Spinal cord (tissue), 9 donors: ENCODE measurements at regions not wholly inside any gene's neighbourhood (a gene's known extent, or its start where the extent isn't known, plus 50 kb on each side); places are given as distances from the start of the nearest gene placed in this dataset.

ENCODE experiments used
- DNase-seq, 6 donors: peaks; one replicate each; pipeline versions ENCODE4 v3.0.0 to v3.0.0-alpha.2; 2013 to 2015; ENCODE audit warnings: low spot score in 6 of 6, low read depth in 4 of 6
- H3K27ac ChIP-seq: one replicate; pipeline ENCODE4 v1.5.1; 2013; ENCODE audit warnings: low read depth, low read length, control low read depth
- H3K27me3 ChIP-seq: one replicate; pipeline ENCODE4 v1.6.1; 2013; ENCODE audit warnings: low read length; ENCODE audit not compliant: control insufficient read depth, insufficient read depth
- H3K36me3 ChIP-seq: one replicate; pipeline ENCODE4 v1.6.1; 2013; ENCODE audit warnings: low read length; ENCODE audit not compliant: control insufficient read depth, insufficient read depth
- H3K4me1 ChIP-seq: one replicate; pipeline ENCODE4 v1.6.1; 2013; ENCODE audit warnings: low read length; ENCODE audit not compliant: control insufficient read depth, insufficient read depth
- H3K4me3 ChIP-seq: one replicate; pipeline ENCODE4 v1.5.1; 2013; ENCODE audit warnings: low read depth, low read length, control low read depth
- H3K9me3 ChIP-seq: one replicate; pipeline ENCODE4 v1.6.1; 2013; ENCODE audit warnings: low read length; ENCODE audit not compliant: control insufficient read depth, insufficient read depth
- WGBS: methylation state at CpG from one replicate; pipeline ENCODE4 v1.1.5; 2013; ENCODE audit warnings: missing lambda C conversion rate; ENCODE audit not compliant: insufficient coverage; 5-methylcytosine and 5-hydroxymethylcytosine counted together
- donor health status: healthy.

- no peak overlapping the region for H3K27ac ChIP-seq
- H3K36me3 ChIP-seq: no peaks in the 10 kb centered on the region
- peaks cover 5% of the 10 kb centered on the region for H3K4me1 ChIP-seq
- WGBS: no CpG with 5 or more reads among the region's 1 CpG
- H3K27me3 ChIP-seq: no peaks in the 10 kb centered on the region
- DNase-seq: no peak
- H3K4me3 ChIP-seq: no peak overlapping the region
- H3K9me3 ChIP-seq: no peaks in the 10 kb centered on the region
Observed at GRCh38 chr9:82670726-82671125, 392.2 kb downstream of the RASEF start.

- no peak overlapping the region for H3K4me3 ChIP-seq
- 100% methylated on average over 1 of the region's 1 CpG for WGBS
Observed at GRCh38 chr9:82673201-82673600, 389.7 kb downstream of the RASEF start.

GRCh38 chr9:82673919-82674318 is 389.0 kb downstream of the RASEF start:
- peak in 2 of 6 donors; percentile 4 to 79 for DNase-seq
- peaks cover 4% of the 10 kb centered on the region for H3K4me1 ChIP-seq
- no CpG with 5 or more reads among the region's 3 CpGs for WGBS
- no peaks in the 10 kb centered on the region for H3K9me3 ChIP-seq
- H3K36me3 ChIP-seq: no peaks in the 10 kb centered on the region
- H3K27ac ChIP-seq: no peak overlapping the region
- H3K4me3 ChIP-seq: no peak overlapping the region
- no peaks in the 10 kb centered on the region for H3K27me3 ChIP-seq

More at GRCh38 chr9:82673201-82673600, 389.7 kb downstream of the RASEF start:
- Histone ChIP-seq H3K27me3 (no peaks in the 10 kb centered on the region), H3K36me3 (no peaks in the 10 kb centered on the region), H3K27ac (no peak overlapping the region), H3K9me3 (no peaks in the 10 kb centered on the region), H3K4me1 (peaks cover 5% of the 10 kb centered on the region)
- no peak for DNase-seq

GRCh38 chr9:82675102-82675501 is 387.8 kb downstream of the RASEF start:
- Histone ChIP-seq H3K4me3 (no peak overlapping the region), H3K36me3 (no peaks in the 10 kb centered on the region), H3K4me1 (no peaks in the 10 kb centered on the region), H3K27ac (no peak overlapping the region), H3K9me3 (no peaks in the 10 kb centered on the region), H3K27me3 (no peaks in the 10 kb centered on the region)
- WGBS: no CpG with 5 or more reads among the region's 4 CpGs
- DNase-seq: no peak

GRCh38 chr9:82675605-82676004 is 387.3 kb downstream of the RASEF start:
- no peaks in the 10 kb centered on the region for H3K36me3 ChIP-seq
- H3K4me3 ChIP-seq: no peak overlapping the region
- no CpG with 5 or more reads among the region's 2 CpGs for WGBS
- H3K27me3 ChIP-seq: no peaks in the 10 kb centered on the region
- peak in 1 of 6 donors; percentile 37 for DNase-seq
- H3K9me3 ChIP-seq: no peaks in the 10 kb centered on the region
- H3K27ac ChIP-seq: no peak overlapping the region
- no peaks in the 10 kb centered on the region for H3K4me1 ChIP-seq

GRCh38 chr9:82677086-82677485 is 385.9 kb downstream of the RASEF start:
- Histone ChIP-seq H3K27ac (no peak overlapping the region), H3K4me1 (no peaks in the 10 kb centered on the region), H3K27me3 (no peaks in the 10 kb centered on the region), H3K9me3 (no peaks in the 10 kb centered on the region), H3K4me3 (no peak overlapping the region), H3K36me3 (no peaks in the 10 kb centered on the region)
- no CpG with 5 or more reads among the region's 1 CpG for WGBS
- no peak for DNase-seq

GRCh38 chr9:82679472-82679871 is 383.5 kb downstream of the RASEF start:
- Histone ChIP-seq H3K36me3 (no peaks in the 10 kb centered on the region), H3K9me3 (no peaks in the 10 kb centered on the region), H3K4me1 (no peaks in the 10 kb centered on the region), H3K4me3 (no peak overlapping the region), H3K27ac (no peak overlapping the region), H3K27me3 (no peaks in the 10 kb centered on the region)
- WGBS: no CpG with 5 or more reads among the region's 2 CpGs
- peak in 1 of 6 donors; percentile 12 for DNase-seq

GRCh38 chr9:82680179-82680935 is 382.6 kb downstream of the RASEF start:
- no peaks in the 10 kb centered on the region for H3K9me3 ChIP-seq
- no peaks in the 10 kb centered on the region for H3K27me3 ChIP-seq
- DNase-seq: peak in 1 of 6 donors; percentile 82
- no peaks in the 10 kb centered on the region for H3K4me1 ChIP-seq
- H3K4me3 ChIP-seq: no peak overlapping the region
- no peaks in the 10 kb centered on the region for H3K36me3 ChIP-seq
- 57% methylated on average over 9 of the region's 13 CpGs for WGBS
- no peak overlapping the region for H3K27ac ChIP-seq

GRCh38 chr9:82681809-82682208 is 381.1 kb downstream of the RASEF start:
- DNase-seq: no peak
- H3K27me3 ChIP-seq: no peaks in the 10 kb centered on the region
- H3K4me1 ChIP-seq: no peaks in the 10 kb centered on the region
- H3K9me3 ChIP-seq: no peaks in the 10 kb centered on the region
- no peak overlapping the region for H3K27ac ChIP-seq
- no peaks in the 10 kb centered on the region for H3K36me3 ChIP-seq
- H3K4me3 ChIP-seq: no peak overlapping the region

- no peak overlapping the region for H3K27ac ChIP-seq
- no peak overlapping the region for H3K4me3 ChIP-seq
- H3K36me3 ChIP-seq: no peaks in the 10 kb centered on the region
- no peaks in the 10 kb centered on the region for H3K4me1 ChIP-seq
- H3K9me3 ChIP-seq: no peaks in the 10 kb centered on the region
- no peak for DNase-seq
- H3K27me3 ChIP-seq: no peaks in the 10 kb centered on the region
- WGBS: no CpG with 5 or more reads among the region's 2 CpGs
Observed at GRCh38 chr9:82682431-82682830, 380.5 kb downstream of the RASEF start.
